Neural progenitor cell (in vitro differentiated cells): ENCODE measurements at regions not wholly inside any gene's neighbourhood (a gene's known extent, or its start where the extent isn't known, plus 50 kb on each side); places are given as distances from the start of the nearest gene placed in this dataset.
"Not testable (repeated sequence)": the region's sequence is repeated elsewhere in the genome, so short reads cannot be mapped to it uniquely, and the experiment has no call there.

Source experiments
- EZH2 ChIP-seq: fragments of 200-600 bp; sonication (generic); IDR thresholded peaks from 2 replicates; pipeline ENCODE4 v1.6.1; 2017; ENCODE audit warnings: antibody characterized with exemption, mild to moderate bottlenecking, moderate library complexity
- TF ChIP-seq, protein P1 (sequence below): fragments of 200-600 bp; sonication (generic); IDR thresholded peaks from 2 replicates; pipeline ENCODE4 v1.5.1; 2017; ENCODE audit warnings: antibody characterized with exemption, mild to moderate bottlenecking

DNA sequence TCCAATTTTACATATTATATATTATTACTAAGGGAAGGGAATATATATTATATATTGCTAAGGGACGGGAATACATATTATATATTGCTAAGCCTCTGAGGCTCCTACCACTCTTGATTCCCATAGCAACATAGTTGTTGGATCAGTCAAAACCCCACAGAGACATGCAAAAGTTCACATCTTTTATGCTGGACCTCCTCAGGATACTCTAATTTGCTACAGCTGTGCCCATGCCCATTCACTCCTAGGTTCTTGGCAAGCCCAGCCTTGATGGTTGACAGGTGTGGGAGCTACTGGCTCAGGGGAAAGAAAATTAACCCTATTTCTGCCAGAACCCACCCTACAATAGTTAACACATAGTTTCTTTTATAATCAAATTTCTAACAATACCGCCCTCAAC lies 84.6 kb upstream of the POMZP3 start:
- TF ChIP-seq, protein P1, sequence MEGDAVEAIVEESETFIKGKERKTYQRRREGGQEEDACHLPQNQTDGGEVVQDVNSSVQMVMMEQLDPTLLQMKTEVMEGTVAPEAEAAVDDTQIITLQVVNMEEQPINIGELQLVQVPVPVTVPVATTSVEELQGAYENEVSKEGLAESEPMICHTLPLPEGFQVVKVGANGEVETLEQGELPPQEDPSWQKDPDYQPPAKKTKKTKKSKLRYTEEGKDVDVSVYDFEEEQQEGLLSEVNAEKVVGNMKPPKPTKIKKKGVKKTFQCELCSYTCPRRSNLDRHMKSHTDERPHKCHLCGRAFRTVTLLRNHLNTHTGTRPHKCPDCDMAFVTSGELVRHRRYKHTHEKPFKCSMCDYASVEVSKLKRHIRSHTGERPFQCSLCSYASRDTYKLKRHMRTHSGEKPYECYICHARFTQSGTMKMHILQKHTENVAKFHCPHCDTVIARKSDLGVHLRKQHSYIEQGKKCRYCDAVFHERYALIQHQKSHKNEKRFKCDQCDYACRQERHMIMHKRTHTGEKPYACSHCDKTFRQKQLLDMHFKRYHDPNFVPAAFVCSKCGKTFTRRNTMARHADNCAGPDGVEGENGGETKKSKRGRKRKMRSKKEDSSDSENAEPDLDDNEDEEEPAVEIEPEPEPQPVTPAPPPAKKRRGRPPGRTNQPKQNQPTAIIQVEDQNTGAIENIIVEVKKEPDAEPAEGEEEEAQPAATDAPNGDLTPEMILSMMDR = not testable (repeated sequence)
- TF ChIP-seq EZH2 = not testable (repeated sequence)
